ENCODE measurements at regions not wholly inside any gene's neighbourhood (a gene's known extent, or its start where the extent isn't known, plus 50 kb on each side); places are given as distances from the start of the nearest gene placed in this dataset.
"Not testable (repeated sequence)": the region's sequence is repeated elsewhere in the genome, so short reads cannot be mapped to it uniquely, and the experiment has no call there.

DNA sequence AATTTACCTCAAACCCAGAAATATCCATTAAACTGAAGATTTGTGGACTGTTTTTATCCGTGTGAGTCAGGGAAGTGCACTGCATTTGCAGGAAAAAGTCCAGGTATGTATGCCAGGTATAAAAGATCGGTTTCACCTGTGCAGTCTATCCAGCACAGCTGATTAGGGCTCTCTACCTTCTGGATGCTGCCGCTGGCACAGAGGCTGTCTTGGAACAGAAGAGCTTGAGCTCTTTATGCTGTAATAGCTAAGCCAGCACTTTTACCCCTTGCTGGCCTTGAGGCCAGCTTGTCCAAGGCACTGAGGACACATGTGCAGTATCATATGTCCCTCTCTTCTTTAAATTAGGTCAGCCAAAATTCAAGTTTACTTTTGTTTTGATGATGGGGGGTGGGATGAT is 851.0 kb downstream of the DIAPH3 start:
- H3K4me1 ChIP-seq, result no peaks in the 10 kb centered on the region
- H3K9me3 ChIP-seq, result no peaks in the 10 kb centered on the region
- no peaks in the 10 kb centered on the region for H3K27me3 ChIP-seq
- H3K36me3 ChIP-seq, result no peaks in the 10 kb centered on the region
- H3K4me3 ChIP-seq, result no peak overlapping the region
- H3K27ac ChIP-seq, result no peak overlapping the region
- TF ChIP-seq, protein P1, sequence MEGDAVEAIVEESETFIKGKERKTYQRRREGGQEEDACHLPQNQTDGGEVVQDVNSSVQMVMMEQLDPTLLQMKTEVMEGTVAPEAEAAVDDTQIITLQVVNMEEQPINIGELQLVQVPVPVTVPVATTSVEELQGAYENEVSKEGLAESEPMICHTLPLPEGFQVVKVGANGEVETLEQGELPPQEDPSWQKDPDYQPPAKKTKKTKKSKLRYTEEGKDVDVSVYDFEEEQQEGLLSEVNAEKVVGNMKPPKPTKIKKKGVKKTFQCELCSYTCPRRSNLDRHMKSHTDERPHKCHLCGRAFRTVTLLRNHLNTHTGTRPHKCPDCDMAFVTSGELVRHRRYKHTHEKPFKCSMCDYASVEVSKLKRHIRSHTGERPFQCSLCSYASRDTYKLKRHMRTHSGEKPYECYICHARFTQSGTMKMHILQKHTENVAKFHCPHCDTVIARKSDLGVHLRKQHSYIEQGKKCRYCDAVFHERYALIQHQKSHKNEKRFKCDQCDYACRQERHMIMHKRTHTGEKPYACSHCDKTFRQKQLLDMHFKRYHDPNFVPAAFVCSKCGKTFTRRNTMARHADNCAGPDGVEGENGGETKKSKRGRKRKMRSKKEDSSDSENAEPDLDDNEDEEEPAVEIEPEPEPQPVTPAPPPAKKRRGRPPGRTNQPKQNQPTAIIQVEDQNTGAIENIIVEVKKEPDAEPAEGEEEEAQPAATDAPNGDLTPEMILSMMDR (IDR thresholded peaks at IDR 0.05), result no peak
- no peak for TF ChIP-seq POLR2A (IDR thresholded peaks at IDR 0.05)
- intact Hi-C loops (cut with DNase I; ENCODE audit: low total_unique reads), result no loop called here
- no peak for DNase-seq

DNA sequence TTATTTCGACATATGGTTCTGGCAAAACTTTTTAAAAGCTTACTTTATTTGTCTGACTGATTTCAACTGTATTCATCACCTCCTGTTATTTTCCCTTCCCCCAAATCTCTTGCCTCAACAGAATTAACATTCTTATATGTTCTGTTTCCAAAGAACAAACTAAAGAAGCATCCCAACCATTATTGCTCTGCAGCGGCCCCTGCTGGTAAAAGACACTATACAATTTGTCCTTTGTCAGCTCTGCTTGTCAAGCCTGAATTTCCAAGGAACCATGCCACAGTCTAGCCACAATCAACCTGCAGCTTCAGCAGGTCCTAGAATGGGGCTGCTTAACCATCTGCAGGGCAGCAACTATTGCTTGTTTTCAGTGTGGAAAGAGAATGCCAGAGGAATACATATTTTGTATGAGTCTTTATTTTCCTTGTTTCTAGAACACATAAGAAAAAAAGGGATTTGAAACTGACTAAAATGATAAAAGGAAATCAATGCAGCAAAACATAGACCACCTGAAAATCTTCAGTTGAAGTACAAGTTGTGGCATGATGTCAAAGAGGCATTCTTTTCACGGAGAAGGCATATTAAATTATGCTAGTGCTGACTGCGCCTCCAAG is 845.3 kb downstream of the DIAPH3 start:
- DNase-seq, result peak in 1 of 2 donors; percentile 39
- no peak for TF ChIP-seq POLR2A (IDR thresholded peaks at IDR 0.05)
- TF ChIP-seq, protein P1 (IDR thresholded peaks at IDR 0.05), result peak; percentile 14 to 46 (median 36)

DNA sequence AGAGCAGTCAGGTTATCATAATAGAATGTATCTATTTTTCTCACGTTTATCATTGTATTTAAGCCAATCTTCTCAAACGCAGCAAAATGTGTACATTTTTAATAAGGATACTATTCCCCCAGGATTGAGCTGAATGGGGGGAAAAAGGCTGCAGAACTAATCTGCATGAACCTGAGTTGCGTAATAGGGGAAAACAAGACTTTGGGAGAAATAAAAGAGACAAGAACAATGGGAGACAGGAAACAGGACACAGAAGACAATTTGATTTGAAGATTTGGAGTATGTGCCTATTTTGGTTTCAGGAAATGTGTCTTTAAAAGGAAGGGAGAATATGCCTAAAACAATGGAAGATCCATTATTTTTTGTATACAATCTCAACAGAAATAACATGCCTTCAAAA is 844.5 kb downstream of the DIAPH3 start:
- no peak for DNase-seq
- TF ChIP-seq, protein P1 (IDR thresholded peaks at IDR 0.05), result no peak
- TF ChIP-seq POLR2A (IDR thresholded peaks at IDR 0.05), result no peak
- H3K36me3 ChIP-seq, result no peaks in the 10 kb centered on the region
- no peaks in the 10 kb centered on the region for H3K27me3 ChIP-seq
- intact Hi-C loops (cut with DNase I; ENCODE audit: low total_unique reads), result no loop called here
- H3K4me1 ChIP-seq, result no peaks in the 10 kb centered on the region
- no peak overlapping the region for H3K27ac ChIP-seq
- H3K9me3 ChIP-seq, result no peaks in the 10 kb centered on the region
- no peak overlapping the region for H3K4me3 ChIP-seq

More for the DNA sequence above, 845.3 kb downstream of the DIAPH3 start:
- Histone ChIP-seq H3K36me3 (no peaks in the 10 kb centered on the region), H3K4me1 (no peaks in the 10 kb centered on the region), H3K9me3 (no peaks in the 10 kb centered on the region), H3K4me3 (no peak overlapping the region), H3K27ac (no peak overlapping the region), H3K27me3 (no peaks in the 10 kb centered on the region)
- intact Hi-C loops (cut with DNase I; ENCODE audit: low total_unique reads), result no loop called here

DNA sequence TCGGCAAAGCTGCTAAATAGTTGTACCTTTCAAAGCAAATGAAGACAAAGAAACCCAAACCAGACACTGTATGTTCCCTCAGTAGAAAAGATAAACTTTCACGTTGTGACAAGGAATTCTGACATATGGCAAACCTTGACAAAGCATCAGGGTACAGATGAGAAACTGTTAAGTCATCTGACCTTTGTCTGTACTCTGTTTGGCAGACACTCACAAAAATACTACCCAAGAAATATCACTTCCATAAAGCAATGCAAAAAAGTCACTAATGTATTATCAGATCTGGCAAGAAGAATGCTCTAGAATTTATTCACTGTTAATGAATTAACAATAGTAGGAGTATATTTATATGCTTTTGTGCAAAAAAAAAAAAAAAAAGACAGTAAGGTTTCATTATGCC is 843.7 kb downstream of the DIAPH3 start:
- Histone ChIP-seq H3K36me3 (no peaks in the 10 kb centered on the region), H3K27me3 (no peaks in the 10 kb centered on the region), H3K27ac (no peak overlapping the region), H3K9me3 (no peaks in the 10 kb centered on the region), H3K4me3 (no peak overlapping the region), H3K4me1 (no peaks in the 10 kb centered on the region)
- no peak for DNase-seq
- intact Hi-C loops (cut with DNase I; ENCODE audit: low total_unique reads), result no loop called here
- no peak for TF ChIP-seq POLR2A (IDR thresholded peaks at IDR 0.05)
- TF ChIP-seq, protein P1 (IDR thresholded peaks at IDR 0.05), result no peak

DNA sequence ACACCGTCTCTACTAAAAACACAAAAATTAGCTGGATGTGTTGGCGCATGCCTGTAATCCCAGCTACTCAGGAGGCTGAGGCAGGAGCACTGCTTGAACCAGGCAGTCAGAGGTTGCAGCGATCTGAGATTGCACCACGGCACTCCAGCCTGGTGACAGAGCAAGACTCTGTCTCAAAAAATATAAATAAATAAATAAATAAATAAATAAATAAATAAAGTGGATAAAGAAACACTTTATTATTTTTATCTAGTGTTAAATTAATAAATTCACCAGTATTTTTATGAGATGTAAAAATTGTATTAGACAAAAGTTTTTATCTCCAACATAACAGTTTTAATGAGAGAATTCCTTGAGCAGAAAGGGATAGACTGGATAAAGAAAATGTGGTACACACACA is 839.3 kb downstream of the DIAPH3 start:
- H3K4me3 ChIP-seq; intact Hi-C loops (cut with DNase I; ENCODE audit: low total_unique reads); H3K4me1 ChIP-seq; H3K36me3 ChIP-seq; DNase-seq; H3K27ac ChIP-seq; H3K27me3 ChIP-seq; H3K9me3 ChIP-seq: not testable (repeated sequence)

DNA sequence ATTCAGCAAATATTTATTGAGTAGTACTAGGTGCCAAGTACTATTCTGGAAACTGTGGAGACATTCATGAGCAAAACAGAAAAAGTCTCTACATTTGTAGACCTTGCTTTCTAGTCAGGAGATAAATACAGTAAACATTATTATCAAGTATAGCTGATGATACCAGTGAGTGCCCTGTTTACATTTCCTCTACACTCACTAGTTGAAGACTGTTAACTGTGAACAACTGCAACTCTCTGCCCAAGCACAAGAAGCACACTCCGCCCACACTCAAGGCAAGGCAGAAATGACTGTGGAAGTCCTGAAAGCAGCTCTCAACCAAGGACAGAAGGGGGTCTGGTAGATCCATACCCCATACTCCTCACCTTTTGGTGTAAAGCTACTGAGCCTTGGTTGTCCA is 837.0 kb downstream of the DIAPH3 start:
- DNase-seq, result no peak
- no peaks in the 10 kb centered on the region for H3K36me3 ChIP-seq
- no peak for TF ChIP-seq POLR2A (IDR thresholded peaks at IDR 0.05)
- TF ChIP-seq, protein P1 (IDR thresholded peaks at IDR 0.05), result no peak
- no peaks in the 10 kb centered on the region for H3K9me3 ChIP-seq
- intact Hi-C loops (cut with DNase I; ENCODE audit: low total_unique reads), result no loop called here
- no peaks in the 10 kb centered on the region for H3K4me1 ChIP-seq
- no peak overlapping the region for H3K4me3 ChIP-seq
- H3K27ac ChIP-seq, result no peak overlapping the region
- no peaks in the 10 kb centered on the region for H3K27me3 ChIP-seq
